Smooth muscle cell (in vitro differentiated cells): ENCODE measurements at regions not wholly inside any gene's neighbourhood (a gene's known extent, or its start where the extent isn't known, plus 50 kb on each side); places are given as distances from the start of the nearest gene placed in this dataset.
A peak's percentile ranks its signal among the peaks of the same experiment; 100 is the strongest.

Experiments used
- DNase-seq: peaks from one replicate; lab custom pipeline; 2025; ENCODE audit not compliant: unreplicated experiment; lab: John Stamatoyannopoulos, UW
- H2AFZ ChIP-seq: fragments of 200-600 bp; sonication (generic); 2 replicates; pipeline ENCODE4 v1.6.0; 2016; ENCODE audit warnings: antibody characterized with exemption, low read depth, mild to moderate bottlenecking
- H3F3A ChIP-seq: fragments of 200-600 bp; sonication (generic); 2 replicates; pipeline ENCODE4 v1.6.0; 2017; ENCODE audit warnings: antibody characterized with exemption, low read depth
- H3K27ac ChIP-seq: fragments of 200-600 bp; sonication (generic); 2 replicates; pipeline ENCODE4 v1.5.1; 2016; ENCODE audit warnings: low read depth, mild to moderate bottlenecking
- H3K27me3 ChIP-seq: fragments of 200-600 bp; sonication (generic); 2 replicates; pipeline ENCODE4 v1.6.1; 2016; ENCODE audit warnings: low read depth, mild to moderate bottlenecking
- H3K36me3 ChIP-seq: fragments of 200-600 bp; sonication (generic); 2 replicates; pipeline ENCODE4 v1.5.1; 2016; ENCODE audit warnings: low read depth
- H3K4me1 ChIP-seq: fragments of 200-600 bp; sonication (generic); 2 replicates; pipeline ENCODE4 v1.5.1; 2016; ENCODE audit warnings: low read depth
- H3K4me2 ChIP-seq: fragments of 200-600 bp; sonication (generic); 2 replicates; pipeline ENCODE4 v1.6.0; 2016; ENCODE audit warnings: mild to moderate bottlenecking
- H3K4me3 ChIP-seq: fragments of 200-600 bp; sonication (generic); 2 replicates; pipeline ENCODE4 v1.5.1; 2016; ENCODE audit warnings: mild to moderate bottlenecking
- H3K79me2 ChIP-seq: fragments of 200-600 bp; sonication (generic); 2 replicates; pipeline ENCODE4 v1.6.0; 2016; ENCODE audit warnings: low read depth, mild to moderate bottlenecking
- H3K9ac ChIP-seq: fragments of 200-600 bp; sonication (generic); 2 replicates; pipeline ENCODE4 v1.6.0; 2016; ENCODE audit warnings: low read depth
- H3K9me3 ChIP-seq: fragments of 200-600 bp; sonication (generic); replicated peaks from 2 replicates; pipeline ENCODE4 v1.5.1; 2016; ENCODE audit warnings: low read depth
- H4K20me1 ChIP-seq: fragments of 200-600 bp; sonication (generic); 2 replicates; pipeline ENCODE4 v1.6.0; 2016; ENCODE audit warnings: low read depth
- WGBS: methylation state at CpG from one replicate; pipeline ENCODE4 v1.1.7; 2016; ENCODE audit warnings: low lambda C conversion rate; 5-methylcytosine and 5-hydroxymethylcytosine counted together
- TF ChIP-seq, protein P1 (sequence below): fragments of 200-600 bp; sonication (generic); IDR thresholded peaks from 2 replicates; pipeline ENCODE4 v1.5.1; 2017; ENCODE audit warnings: borderline replicate concordance, mild to moderate bottlenecking, antibody characterized with exemption; ENCODE audit not compliant: insufficient read depth, poor library complexity, severe bottlenecking

DNA sequence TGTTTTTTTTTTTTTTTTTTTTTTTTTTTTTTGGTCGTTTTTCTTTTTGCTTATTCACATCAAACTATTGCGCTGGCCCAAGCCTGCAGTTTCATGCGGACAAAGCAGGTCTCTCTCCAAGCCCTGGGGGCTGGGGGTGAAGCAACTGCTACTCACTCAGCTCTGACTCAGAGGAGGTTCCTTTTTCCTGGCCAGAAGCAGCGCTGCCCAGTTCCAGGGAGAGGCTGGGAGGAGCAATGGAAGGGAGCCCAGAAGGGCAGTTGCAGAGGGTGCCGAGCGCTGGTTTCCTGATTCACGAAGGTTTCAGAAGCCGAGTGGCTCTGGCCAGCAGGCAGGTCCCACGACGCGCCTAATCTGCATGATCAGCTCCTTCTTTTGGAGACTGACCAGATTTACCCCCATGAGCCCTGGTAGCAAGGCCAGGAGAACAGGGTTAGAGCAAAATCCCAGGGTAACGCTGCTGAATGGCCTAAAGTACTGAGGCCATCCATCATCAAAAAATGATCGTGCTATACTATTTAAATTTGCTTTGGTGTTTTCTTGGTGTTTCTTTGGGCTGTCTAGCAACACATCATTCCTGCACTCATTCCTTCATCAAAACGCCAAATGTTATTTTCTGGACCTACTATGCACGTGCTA lies 144.7 kb upstream of the SOX9 start:
- H2AFZ ChIP-seq: no peak overlapping the region
- peak; percentile 36 for DNase-seq
- H3K79me2 ChIP-seq: no peaks in the 10 kb centered on the region
- no peak overlapping the region for H3K9ac ChIP-seq
- WGBS: 56% methylated on average over 12 of the region's 15 CpGs
- no peak overlapping the region for H3K4me2 ChIP-seq
- H4K20me1 ChIP-seq: no peaks in the 10 kb centered on the region
- H3K4me1 ChIP-seq: no peaks in the 10 kb centered on the region
- no peaks in the 10 kb centered on the region for H3K9me3 ChIP-seq
- no peak overlapping the region for H3K27ac ChIP-seq
- no peak overlapping the region for H3K4me3 ChIP-seq
- no peaks in the 10 kb centered on the region for H3K27me3 ChIP-seq
- no peaks in the 10 kb centered on the region for H3K36me3 ChIP-seq
- TF ChIP-seq, protein P1, sequence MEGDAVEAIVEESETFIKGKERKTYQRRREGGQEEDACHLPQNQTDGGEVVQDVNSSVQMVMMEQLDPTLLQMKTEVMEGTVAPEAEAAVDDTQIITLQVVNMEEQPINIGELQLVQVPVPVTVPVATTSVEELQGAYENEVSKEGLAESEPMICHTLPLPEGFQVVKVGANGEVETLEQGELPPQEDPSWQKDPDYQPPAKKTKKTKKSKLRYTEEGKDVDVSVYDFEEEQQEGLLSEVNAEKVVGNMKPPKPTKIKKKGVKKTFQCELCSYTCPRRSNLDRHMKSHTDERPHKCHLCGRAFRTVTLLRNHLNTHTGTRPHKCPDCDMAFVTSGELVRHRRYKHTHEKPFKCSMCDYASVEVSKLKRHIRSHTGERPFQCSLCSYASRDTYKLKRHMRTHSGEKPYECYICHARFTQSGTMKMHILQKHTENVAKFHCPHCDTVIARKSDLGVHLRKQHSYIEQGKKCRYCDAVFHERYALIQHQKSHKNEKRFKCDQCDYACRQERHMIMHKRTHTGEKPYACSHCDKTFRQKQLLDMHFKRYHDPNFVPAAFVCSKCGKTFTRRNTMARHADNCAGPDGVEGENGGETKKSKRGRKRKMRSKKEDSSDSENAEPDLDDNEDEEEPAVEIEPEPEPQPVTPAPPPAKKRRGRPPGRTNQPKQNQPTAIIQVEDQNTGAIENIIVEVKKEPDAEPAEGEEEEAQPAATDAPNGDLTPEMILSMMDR: no peak
- no peaks in the 10 kb centered on the region for H3F3A ChIP-seq

GRCh38 chr17:71978435-71978834 lies 142.4 kb upstream of the SOX9 start:
- Histone ChIP-seq H3K9ac (no peak overlapping the region), H4K20me1 (no peaks in the 10 kb centered on the region), H3K4me1 (no peaks in the 10 kb centered on the region), H3K27me3 (no peaks in the 10 kb centered on the region), H2AFZ (no peak overlapping the region), H3K4me3 (no peak overlapping the region), H3K9me3 (no peaks in the 10 kb centered on the region), H3F3A (no peaks in the 10 kb centered on the region), H3K36me3 (no peaks in the 10 kb centered on the region), H3K27ac (no peak overlapping the region), H3K79me2 (no peaks in the 10 kb centered on the region), H3K4me2 (no peak overlapping the region)
- TF ChIP-seq, protein P1: no peak
- WGBS: 58% methylated on average over 5 of the region's 5 CpGs
- no peak for DNase-seq

DNA sequence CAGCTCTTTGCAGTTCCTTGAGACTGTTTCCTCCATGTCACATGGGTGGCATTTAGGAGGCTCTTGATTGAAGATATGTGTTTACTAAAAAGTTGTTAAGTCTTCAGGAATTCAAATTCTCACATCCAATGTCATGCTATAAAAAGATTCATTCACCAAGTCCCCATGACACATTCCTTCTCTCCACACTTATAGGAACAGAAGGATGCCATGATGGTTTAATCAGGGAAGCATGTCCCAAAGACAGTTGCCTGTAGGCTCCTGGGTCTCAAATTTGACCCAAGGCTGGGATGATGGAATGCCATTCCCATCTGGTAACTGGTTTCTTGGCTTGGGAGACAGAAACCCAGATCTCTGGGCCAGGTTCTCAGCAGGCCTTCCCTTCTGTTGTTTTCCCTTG lies 140.6 kb upstream of the SOX9 start:
- H3K36me3 ChIP-seq: no peaks in the 10 kb centered on the region
- no peaks in the 10 kb centered on the region for H4K20me1 ChIP-seq
- no peaks in the 10 kb centered on the region for H3K79me2 ChIP-seq
- H3K4me3 ChIP-seq: no peak overlapping the region
- no peak overlapping the region for H3K27ac ChIP-seq
- TF ChIP-seq, protein P1: no peak
- H3K27me3 ChIP-seq: no peaks in the 10 kb centered on the region
- H3K4me1 ChIP-seq: no peaks in the 10 kb centered on the region
- H3K4me2 ChIP-seq: no peak overlapping the region
- H3F3A ChIP-seq: no peaks in the 10 kb centered on the region
- H3K9ac ChIP-seq: no peak overlapping the region
- DNase-seq: no peak
- no peak overlapping the region for H2AFZ ChIP-seq
- no peaks in the 10 kb centered on the region for H3K9me3 ChIP-seq

- Histone ChIP-seq H3K27ac (no peak overlapping the region), H3K27me3 (no peaks in the 10 kb centered on the region), H3K9ac (no peak overlapping the region), H3K9me3 (no peaks in the 10 kb centered on the region), H3K4me1 (no peaks in the 10 kb centered on the region), H2AFZ (no peak overlapping the region), H3K36me3 (no peaks in the 10 kb centered on the region), H3K4me3 (no peak overlapping the region), H3F3A (no peaks in the 10 kb centered on the region), H4K20me1 (no peaks in the 10 kb centered on the region), H3K79me2 (no peaks in the 10 kb centered on the region), H3K4me2 (no peak overlapping the region)
- no peak for DNase-seq
- TF ChIP-seq, protein P1: no peak
- 56% methylated on average over 3 of the region's 3 CpGs for WGBS
Measured at GRCh38 chr17:71983828-71984227, 137.0 kb upstream of the SOX9 start.
